ENCODE measurements at regions not wholly inside any gene's neighbourhood (a gene's known extent, or its start where the extent isn't known, plus 50 kb on each side); places are given as distances from the start of the nearest gene placed in this dataset.

- DNase-seq, result no peak
Observed at GRCh38 chr18:70489571-70489970, 200.7 kb downstream of the SOCS6 start.

DNA sequence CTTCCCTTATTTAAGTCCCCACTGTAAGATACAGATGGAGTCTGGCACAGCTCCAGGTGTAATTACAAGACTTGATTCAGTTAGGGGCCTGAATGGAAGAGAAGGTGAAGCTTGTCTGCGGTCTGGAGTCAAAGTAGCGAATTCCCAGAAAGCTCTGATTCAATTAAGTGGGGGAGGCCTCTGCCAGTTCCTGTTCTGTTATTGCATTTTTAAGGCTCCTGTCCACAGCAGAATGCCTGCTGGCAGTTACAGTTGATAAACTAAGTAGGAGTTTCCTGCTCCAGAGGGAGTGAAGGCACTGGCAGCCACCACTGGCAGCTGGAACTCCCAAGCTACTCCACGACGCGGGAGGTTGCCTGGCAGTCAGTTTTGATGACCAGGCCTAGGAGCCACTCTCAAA, 181.1 kb downstream of the SOCS6 start:
- peak in 1 of 2 experiments; percentile 34 for DNase-seq

GRCh38 chr18:70468861-70469547, 180.2 kb downstream of the SOCS6 start:
- no peak for DNase-seq

DNA sequence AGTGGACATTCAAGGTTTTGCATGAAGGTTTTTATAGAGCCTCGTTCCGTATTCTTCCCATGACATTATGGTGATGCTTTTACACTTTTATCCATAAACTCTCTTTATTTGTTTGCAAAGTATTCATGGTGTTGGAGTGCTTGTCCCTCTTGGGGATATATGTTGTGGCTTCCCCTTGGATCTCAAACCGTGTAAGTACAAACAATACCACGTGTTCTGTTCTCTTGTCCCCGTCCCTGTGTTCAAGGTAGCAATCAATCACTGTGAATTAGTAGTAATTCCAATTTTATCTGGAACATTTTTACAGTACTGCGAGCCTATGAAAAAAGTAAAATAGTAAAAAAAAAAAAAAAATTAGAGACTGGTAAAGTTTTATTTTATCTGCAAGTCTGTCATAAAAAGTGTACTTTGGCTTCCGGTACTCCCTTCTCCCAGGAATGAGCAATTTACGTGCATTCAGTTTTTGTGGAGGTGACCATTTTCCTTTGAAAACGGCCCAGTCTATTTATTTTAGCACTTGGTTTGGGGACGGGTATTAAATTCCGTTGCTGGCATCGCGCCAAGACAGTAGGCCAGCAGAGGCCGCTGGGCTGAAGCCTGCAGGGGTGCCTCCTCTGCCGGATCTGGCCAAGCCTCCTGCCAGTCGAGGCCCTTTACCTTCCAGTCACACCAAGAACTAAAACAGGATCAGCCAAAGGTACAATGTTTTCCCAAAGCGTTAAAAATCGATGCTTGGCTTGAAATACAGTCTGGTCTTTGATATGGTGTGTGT, 175.7 kb downstream of the SOCS6 start:
- DNase-seq, result peak; percentile 78 to 87

GRCh38 chr18:70463085-70463484, 174.2 kb downstream of the SOCS6 start:
- DNase-seq, result no peak

DNA sequence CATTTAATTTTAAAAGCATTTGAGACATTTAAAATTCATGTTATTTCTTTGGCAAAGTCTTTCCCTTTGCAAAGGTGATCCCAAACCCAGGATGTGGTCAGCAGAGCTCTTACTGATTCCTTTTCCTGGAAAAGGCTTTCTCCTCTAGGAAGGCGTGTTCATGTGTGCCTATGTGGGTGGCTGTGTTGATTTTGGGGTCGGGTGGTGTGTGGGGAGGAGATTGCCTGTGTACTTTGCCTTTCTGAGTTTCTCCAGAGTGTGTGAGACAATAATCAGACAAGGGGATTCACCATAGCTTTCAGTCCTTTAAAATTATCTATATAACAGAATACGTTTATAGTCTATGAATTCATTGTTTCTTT, 173.2 kb downstream of the SOCS6 start:
- DNase-seq, result no peak

GRCh38 chr18:70461323-70462077, 172.7 kb downstream of the SOCS6 start:
- no peak for DNase-seq

DNA sequence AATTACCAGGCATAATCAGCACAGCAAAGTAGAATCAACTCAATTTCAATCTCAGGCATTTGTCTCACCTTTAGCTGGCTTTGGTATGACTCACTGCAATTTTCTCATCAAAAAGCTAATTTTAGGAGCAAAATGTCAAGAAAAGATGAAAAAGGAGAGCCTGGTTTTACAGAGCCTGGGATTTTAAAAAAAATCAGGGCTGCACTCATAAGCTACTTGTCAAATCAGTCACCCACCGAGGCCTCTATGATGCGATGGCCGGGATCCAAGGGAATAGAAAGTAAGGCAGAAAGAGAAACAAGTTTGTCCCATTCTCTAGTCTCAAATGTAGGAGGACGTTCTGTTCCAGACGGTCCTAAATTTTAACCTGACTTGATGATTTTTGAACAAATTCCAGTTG, 170.9 kb downstream of the SOCS6 start:
- no peak for DNase-seq

GRCh38 chr18:70459251-70459650, 170.4 kb downstream of the SOCS6 start:
- no peak for DNase-seq

DNA sequence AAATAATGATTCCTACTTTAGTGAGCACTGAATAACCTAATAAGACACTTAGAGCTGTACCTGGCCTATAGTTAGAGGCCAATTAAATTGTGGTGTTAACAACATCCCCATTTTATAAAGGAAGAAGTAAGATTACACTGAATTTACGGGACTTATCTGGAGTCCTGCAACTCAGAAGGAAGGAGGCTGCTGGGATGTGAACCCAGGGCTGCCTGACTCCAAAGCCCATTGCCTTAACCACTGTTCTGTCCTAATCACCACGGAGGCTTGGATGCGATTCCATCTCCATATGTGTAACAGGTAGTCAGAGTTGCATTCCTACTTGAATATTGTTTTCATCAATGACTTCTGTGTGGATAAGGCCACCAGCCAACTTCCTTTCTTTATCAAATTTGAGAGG, 168.9 kb downstream of the SOCS6 start:
- DNase-seq, result no peak

DNA sequence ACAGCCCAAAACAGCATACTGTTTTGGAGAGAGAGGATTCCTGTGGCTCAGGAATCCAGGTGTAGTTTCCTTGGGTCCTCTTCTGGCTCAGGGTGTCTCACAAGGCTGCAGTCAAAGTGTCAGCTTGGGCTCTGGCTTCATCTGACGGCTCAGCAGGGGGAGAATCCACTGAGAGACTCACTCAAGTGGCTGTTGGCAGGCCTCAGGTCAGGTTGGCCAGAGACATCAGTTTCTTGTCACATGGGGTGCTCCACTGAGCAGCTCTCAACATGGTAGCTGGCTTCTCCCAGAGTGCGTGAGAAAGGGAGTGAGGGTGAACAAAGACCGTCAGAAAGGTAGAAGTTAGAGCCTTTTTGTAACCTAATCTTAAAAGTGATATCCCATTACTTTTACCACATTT, 168.4 kb downstream of the SOCS6 start:
- no peak for DNase-seq

DNA sequence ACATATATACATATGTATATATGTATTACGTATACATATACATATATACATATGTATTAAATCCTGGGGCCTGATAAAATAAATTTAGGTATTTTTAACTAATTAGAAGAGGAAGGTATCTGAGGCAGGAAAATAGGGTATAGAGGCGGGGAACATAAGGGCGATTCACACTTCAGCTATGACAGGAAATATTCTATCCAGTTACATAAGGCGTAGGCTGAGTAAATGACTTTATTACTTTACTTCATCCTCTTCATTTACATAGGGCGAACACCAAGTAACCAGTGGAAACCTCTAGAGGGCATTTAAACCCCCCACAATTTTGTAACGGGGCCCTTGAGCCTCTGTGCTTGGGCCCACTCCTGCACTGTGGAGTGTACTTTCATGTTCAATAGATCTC, 167.5 kb downstream of the SOCS6 start:
- DNase-seq, result no peak

- no peak for DNase-seq
Observed at GRCh38 chr18:70455731-70456130, 166.9 kb downstream of the SOCS6 start.

GRCh38 chr18:70454704-70455322, 166.0 kb downstream of the SOCS6 start:
- DNase-seq, result peak; percentile 57 to 68

DNA sequence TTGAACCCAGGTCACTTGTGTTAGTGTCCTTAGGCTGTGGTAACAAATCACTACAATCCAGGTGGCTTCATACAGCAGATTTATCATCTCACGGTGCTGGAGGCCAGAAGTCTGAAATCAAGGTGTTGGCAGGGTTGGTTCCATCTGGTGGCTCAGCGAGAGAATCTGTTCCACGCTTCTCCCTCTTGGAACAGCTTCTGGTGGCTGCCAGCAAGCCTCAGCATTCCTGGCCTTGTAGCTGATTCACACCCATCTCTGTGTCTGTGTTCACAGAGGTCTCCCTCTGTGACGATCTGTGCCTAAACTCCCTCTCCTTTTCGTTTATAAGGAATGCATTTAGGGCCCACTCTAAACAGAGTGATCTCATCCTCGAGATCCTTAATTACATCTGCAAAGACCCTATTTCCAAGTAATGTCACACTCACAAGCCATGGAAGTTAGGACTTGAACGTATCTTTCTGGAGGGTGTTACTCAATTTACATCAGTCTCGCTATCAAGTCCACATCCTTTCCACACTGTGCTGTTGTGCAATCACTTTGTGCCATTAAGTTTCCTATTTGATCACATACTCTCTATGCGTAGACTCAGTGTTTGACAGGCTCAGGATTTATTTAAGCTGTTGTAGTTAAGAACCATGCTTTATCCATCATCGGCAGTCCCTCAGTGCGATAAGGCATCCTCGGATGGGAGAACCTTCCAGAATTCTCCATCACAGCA, 164.4 kb downstream of the SOCS6 start:
- DNase-seq, result no peak

- no peak for DNase-seq
Observed at GRCh38 chr18:70452501-70452900, 163.7 kb downstream of the SOCS6 start.

DNA sequence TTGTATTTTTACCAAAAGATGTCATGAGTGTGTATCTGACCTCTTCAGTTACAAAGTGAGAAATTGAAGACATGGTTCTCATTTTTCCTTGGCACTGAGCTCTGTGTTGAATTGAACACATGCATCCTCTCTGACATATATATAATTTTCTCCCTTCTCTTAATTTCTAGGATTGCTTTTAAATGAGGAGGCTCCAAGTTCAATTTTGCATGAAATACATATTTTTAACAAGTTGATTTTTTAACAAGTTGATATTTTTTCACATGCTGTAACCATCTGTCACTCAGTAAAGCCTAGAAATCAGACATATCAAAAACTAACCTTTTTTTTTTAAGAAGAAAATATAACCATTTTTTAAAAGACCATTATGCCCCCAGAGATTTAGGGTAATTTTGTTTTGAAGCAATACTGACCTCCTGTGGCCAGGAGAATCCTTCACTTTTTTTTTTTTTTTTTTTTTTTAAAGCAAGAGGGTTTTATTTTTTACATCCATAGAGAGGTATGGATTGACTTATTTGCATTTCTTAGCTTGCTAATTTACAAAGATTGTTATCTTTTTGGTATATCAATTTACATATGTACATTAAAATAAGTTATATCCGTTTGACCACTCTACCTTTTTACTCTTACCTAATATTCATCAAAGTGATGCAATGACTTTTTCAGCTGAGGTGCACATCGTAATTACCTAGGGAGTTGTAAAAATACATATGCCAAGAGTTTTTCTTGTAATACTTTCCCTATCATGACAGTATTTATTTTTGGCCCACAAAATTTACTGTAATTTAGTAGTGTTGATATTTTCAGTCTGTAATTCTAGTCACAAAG, 161.8 kb downstream of the SOCS6 start:
- DNase-seq, result no peak

- no peak for DNase-seq
Observed at GRCh38 chr18:70448588-70448987, 159.7 kb downstream of the SOCS6 start.

GRCh38 chr18:70446063-70446462, 157.2 kb downstream of the SOCS6 start:
- DNase-seq, result no peak

DNA sequence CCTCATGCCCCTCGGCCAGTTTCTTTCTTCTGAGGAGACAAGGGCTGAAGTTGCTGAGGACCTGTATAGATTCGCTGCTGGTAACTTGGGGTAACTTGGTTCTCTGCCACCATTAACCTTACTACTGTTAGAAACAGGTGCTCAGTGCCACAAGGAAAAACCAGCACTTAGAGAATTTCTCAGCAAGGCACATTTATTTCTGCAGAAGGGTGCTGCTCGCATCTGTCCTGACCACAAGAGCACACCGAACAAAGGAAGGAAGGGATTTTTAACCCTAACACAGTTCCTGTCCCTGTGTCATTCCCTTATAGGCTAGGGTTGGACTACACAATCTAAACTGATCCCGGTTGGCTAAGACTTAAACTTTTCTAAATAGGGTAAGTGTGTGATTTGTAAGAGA, 154.1 kb downstream of the SOCS6 start:
- DNase-seq, result peak in 1 of 2 experiments; percentile 4

DNA sequence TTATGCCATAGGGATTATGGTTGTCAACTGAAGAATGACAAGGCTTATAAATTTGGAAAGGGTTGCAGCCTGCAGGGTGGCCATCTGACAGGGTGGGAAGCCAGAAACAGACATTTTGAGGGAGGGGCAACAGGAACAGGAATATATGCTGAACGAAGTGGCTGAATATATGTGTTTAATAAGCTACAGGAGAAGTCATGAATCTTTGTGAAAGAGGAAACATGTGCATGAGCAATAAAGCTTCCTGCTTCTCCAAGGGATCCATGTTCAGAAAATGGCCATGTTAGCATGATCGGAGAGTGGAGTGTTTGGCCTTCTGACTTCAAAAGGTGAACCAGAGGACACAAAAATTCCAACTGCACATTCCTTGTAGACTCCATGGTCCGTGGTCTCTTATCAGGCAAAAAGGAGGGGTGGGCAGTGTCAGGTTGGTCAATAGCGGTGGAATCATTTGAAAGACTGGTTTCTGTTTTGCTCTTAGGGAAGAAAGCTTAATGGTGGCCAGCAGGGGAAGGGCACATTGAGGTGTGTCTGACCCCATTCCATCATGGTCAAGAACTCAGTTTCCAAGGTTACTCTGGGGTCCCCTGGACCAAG, 144.1 kb downstream of the SOCS6 start:
- DNase-seq, result no peak

Data from NCI-H2081 (cell line).